ENCODE measurements at regions not wholly inside any gene's neighbourhood (a gene's known extent, or its start where the extent isn't known, plus 50 kb on each side); places are given as distances from the start of the nearest gene placed in this dataset.

- ChIA-PET POLR2A (interaction anchor here (0.7 kb wide), 1 partner anchor 1875 kb away, joined by 3 read pairs; no protein-coding TSS in a partner anchor), CTCF (no interaction called here)
- Histone ChIP-seq H3K4me3 (ENCODE audit: low read depth, low read length) (no peak overlapping the region), H3K36me3 (ENCODE audit: control insufficient read depth in 2 of 2, insufficient read depth in 1 of 2, low read length in 2 of 2) (no peaks in the 10 kb centered on the region), H3K9me3 (ENCODE audit: control insufficient read depth, insufficient read depth, low read depth, low read length) (no peaks in the 10 kb centered on the region), H3K4me1 (ENCODE audit: control insufficient read depth, insufficient read depth, low read length) (no peaks in the 10 kb centered on the region), H3K27ac (ENCODE audit: extremely low read depth, low read depth, low read length) (no peak overlapping the region)
- no peak for TF ChIP-seq ZNF140 (tag by site-specific recombination; IDR thresholded peaks at IDR 0.05)
- no peak for TF ChIP-seq GLI4 (tag by site-specific recombination; IDR thresholded peaks at IDR 0.05)
- TF ChIP-seq ZNF785 (tag by site-specific recombination; IDR thresholded peaks at IDR 0.05): no peak
- TF ChIP-seq ZNF549 (tag by site-specific recombination; IDR thresholded peaks at IDR 0.05): no peak
- no peak for TF ChIP-seq ZNF114 (tag by site-specific recombination; IDR thresholded peaks at IDR 0.05)
- TF ChIP-seq, protein P1, sequence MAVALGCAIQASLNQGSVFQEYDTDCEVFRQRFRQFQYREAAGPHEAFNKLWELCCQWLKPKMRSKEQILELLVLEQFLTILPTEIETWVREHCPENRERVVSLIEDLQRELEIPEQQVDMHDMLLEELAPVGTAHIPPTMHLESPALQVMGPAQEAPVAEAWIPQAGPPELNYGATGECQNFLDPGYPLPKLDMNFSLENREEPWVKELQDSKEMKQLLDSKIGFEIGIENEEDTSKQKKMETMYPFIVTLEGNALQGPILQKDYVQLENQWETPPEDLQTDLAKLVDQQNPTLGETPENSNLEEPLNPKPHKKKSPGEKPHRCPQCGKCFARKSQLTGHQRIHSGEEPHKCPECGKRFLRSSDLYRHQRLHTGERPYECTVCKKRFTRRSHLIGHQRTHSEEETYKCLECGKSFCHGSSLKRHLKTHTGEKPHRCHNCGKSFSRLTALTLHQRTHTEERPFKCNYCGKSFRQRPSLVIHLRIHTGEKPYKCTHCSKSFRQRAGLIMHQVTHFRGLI (tag by site-specific recombination; IDR thresholded peaks at IDR 0.05): no peak
- TF ChIP-seq GLI2 (tag by site-specific recombination; IDR thresholded peaks at IDR 0.05; ENCODE audit: borderline replicate concordance, low read depth): no peak
- no peak for TF ChIP-seq ZNF580 (tag by site-specific recombination; IDR thresholded peaks at IDR 0.05)
- TF ChIP-seq TRIM28 (IDR thresholded peaks at IDR 0.05; ENCODE audit: borderline replicate concordance, low read length): no peak
- no peak for TF ChIP-seq TCF7L2 (IDR thresholded peaks at IDR 0.05; ENCODE audit: borderline replicate concordance, low read depth, low read length)
- no peak for TF ChIP-seq SP2 (tag by site-specific recombination; IDR thresholded peaks at IDR 0.05)
- TF ChIP-seq REST (tag by site-specific recombination; IDR thresholded peaks at IDR 0.05): no peak
- TF ChIP-seq GFI1B (tag by site-specific recombination; IDR thresholded peaks at IDR 0.05): no peak
- no peak for TF ChIP-seq ZNF23 (tag by site-specific recombination; IDR thresholded peaks at IDR 0.05; ENCODE audit: borderline replicate concordance)
Observed at GRCh38 chrX:25275159-25275558, 259.4 kb upstream of the ARX start.

DNA sequence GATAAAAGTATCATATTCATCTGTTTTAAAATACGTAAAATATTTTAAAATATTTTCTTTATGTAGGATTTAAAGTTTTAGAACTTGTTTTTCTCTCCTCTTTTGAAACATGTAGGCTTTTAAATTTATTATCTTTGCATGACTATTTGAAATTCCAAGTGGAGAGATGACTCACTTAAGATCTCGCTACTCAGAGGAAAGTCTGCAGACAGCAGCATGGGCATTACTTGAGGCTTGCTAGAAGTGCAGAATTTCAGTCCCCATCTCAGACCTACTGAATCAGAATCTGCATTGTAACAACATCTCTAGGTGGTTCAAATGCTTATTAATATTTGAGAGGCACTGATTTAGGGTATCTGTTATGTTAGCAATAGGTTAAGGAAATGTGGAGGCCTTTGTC, 225.7 kb upstream of the ARX start:
- no peaks in the 10 kb centered on the region for H3K4me1 ChIP-seq (ENCODE audit: control insufficient read depth, insufficient read depth, low read length)
- POLR2A ChIA-PET: no interaction called here
- H3K36me3 ChIP-seq (ENCODE audit: control insufficient read depth in 2 of 2, insufficient read depth in 1 of 2, low read length in 2 of 2): no peaks in the 10 kb centered on the region
- CTCF ChIA-PET: interaction anchor here (0.6 kb wide), 1 partner anchor 31 kb away, joined by 4 read pairs; no protein-coding TSS in a partner anchor
- H3K27ac ChIP-seq (ENCODE audit: extremely low read depth, low read depth, low read length): no peak overlapping the region
- no peak overlapping the region for H3K4me3 ChIP-seq (ENCODE audit: low read depth, low read length)
- no peaks in the 10 kb centered on the region for H3K9me3 ChIP-seq (ENCODE audit: control insufficient read depth, insufficient read depth, low read depth, low read length)
- TF ChIP-seq SP7 (tag by site-specific recombination; IDR thresholded peaks at IDR 0.05) (no peak), ZNF280D (tag by site-specific recombination; IDR thresholded peaks at IDR 0.05) (no peak), HOXD13 (CRISPR knock-in tag; IDR thresholded peaks at IDR 0.05; ENCODE audit: borderline replicate concordance) (no peak), IKZF3 (tag by site-specific recombination; IDR thresholded peaks at IDR 0.05) (no peak), INSM2 (tag by site-specific recombination; IDR thresholded peaks at IDR 0.05) (no peak), ZNF692 (tag by site-specific recombination; IDR thresholded peaks at IDR 0.05) (no peak), ZNF433 (tag by site-specific recombination; IDR thresholded peaks at IDR 0.05; ENCODE audit: low read depth) (no peak), OSR2 (tag by site-specific recombination; IDR thresholded peaks at IDR 0.05) (no peak), BCL6B (tag by site-specific recombination; IDR thresholded peaks at IDR 0.05) (no peak)
